GM19397 (cell line): ENCODE measurements at regions not wholly inside any gene's neighbourhood (a gene's known extent, or its start where the extent isn't known, plus 50 kb on each side); places are given as distances from the start of the nearest gene placed in this dataset.
"Not testable (repeated sequence)": the region's sequence is repeated elsewhere in the genome, so short reads cannot be mapped to it uniquely, and the experiment has no call there.

Experiments
- ATAC-seq: cut with Tn5 transposase; IDR thresholded peaks from one replicate; pipeline ENCODE4 v1.9.1; 2021; ENCODE audit warnings: mild to moderate bottlenecking, moderate library complexity; ENCODE audit not compliant: unreplicated experiment

- ATAC-seq, result no peak
Measured at GRCh38 chr15:93382200-93382820, 293.3 kb upstream of the RGMA start.

- no peak for ATAC-seq
Measured at GRCh38 chr15:93378558-93378957, 289.5 kb upstream of the RGMA start.

GRCh38 chr15:93372865-93373223, 283.8 kb upstream of the RGMA start:
- no peak for ATAC-seq

- no peak for ATAC-seq
Measured at GRCh38 chr15:93372208-93372864, 283.3 kb upstream of the RGMA start.

GRCh38 chr15:93366387-93367100, 277.5 kb upstream of the RGMA start:
- no peak for ATAC-seq

GRCh38 chr15:93362821-93363220, 273.8 kb upstream of the RGMA start:
- no peak for ATAC-seq

- ATAC-seq, result no peak
Measured at GRCh38 chr15:93362203-93362602, 273.2 kb upstream of the RGMA start.

GRCh38 chr15:93361703-93362102, 272.7 kb upstream of the RGMA start:
- no peak for ATAC-seq

- ATAC-seq, result no peak
Measured at GRCh38 chr15:93360976-93361375, 272.0 kb upstream of the RGMA start.

GRCh38 chr15:93360318-93360717, 271.3 kb upstream of the RGMA start:
- ATAC-seq, result no peak

- ATAC-seq, result no peak
Measured at GRCh38 chr15:93359425-93360131, 270.6 kb upstream of the RGMA start.

GRCh38 chr15:93359060-93359408, 270.0 kb upstream of the RGMA start:
- ATAC-seq, result no peak

GRCh38 chr15:93358166-93359059, 269.4 kb upstream of the RGMA start:
- ATAC-seq, result no peak

GRCh38 chr15:93348711-93349545, 259.9 kb upstream of the RGMA start:
- ATAC-seq, result no peak

GRCh38 chr15:93347986-93348385, 259.0 kb upstream of the RGMA start:
- ATAC-seq, result no peak

GRCh38 chr15:93345981-93346380, 257.0 kb upstream of the RGMA start:
- no peak for ATAC-seq

- ATAC-seq, result not testable (repeated sequence)
Measured at GRCh38 chr15:93343402-93343801, 254.4 kb upstream of the RGMA start.

- ATAC-seq, result no peak
Measured at GRCh38 chr15:93341164-93341563, 252.2 kb upstream of the RGMA start.

- no peak for ATAC-seq
Measured at GRCh38 chr15:93340406-93340805, 251.4 kb upstream of the RGMA start.

GRCh38 chr15:93333796-93334195, 244.8 kb upstream of the RGMA start:
- no peak for ATAC-seq
